ENCODE measurements at regions not wholly inside any gene's neighbourhood (a gene's known extent, or its start where the extent isn't known, plus 50 kb on each side); places are given as distances from the start of the nearest gene placed in this dataset.

DNA sequence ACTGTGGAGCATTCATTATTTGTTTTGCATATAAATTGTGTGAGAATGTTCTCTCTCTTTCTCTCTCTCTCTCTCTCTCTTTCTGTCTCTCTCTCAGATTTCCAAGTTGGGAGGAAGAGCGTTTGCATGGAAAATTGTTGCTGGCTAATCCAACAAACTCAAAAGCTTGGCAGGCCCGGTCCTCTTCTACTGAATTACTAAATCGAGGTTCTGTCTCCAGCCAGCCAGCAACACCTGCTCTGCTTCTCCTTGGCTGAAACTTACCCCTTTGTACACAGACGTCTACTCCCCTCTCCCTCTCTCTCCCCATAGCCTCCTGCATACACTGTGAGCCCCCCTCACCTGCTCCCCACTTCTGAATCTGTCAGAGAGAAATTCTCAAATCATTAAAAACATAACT lies 996.4 kb upstream of the AUTS2 start:
- POLR2A ChIA-PET, result no interaction called here
- TF ChIP-seq, protein P1, sequence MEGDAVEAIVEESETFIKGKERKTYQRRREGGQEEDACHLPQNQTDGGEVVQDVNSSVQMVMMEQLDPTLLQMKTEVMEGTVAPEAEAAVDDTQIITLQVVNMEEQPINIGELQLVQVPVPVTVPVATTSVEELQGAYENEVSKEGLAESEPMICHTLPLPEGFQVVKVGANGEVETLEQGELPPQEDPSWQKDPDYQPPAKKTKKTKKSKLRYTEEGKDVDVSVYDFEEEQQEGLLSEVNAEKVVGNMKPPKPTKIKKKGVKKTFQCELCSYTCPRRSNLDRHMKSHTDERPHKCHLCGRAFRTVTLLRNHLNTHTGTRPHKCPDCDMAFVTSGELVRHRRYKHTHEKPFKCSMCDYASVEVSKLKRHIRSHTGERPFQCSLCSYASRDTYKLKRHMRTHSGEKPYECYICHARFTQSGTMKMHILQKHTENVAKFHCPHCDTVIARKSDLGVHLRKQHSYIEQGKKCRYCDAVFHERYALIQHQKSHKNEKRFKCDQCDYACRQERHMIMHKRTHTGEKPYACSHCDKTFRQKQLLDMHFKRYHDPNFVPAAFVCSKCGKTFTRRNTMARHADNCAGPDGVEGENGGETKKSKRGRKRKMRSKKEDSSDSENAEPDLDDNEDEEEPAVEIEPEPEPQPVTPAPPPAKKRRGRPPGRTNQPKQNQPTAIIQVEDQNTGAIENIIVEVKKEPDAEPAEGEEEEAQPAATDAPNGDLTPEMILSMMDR (IDR thresholded peaks at IDR 0.05; ENCODE audit: control extremely low read depth, extremely low read depth, low read depth, missing control alignments), result no peak
- CTCF ChIA-PET, result no interaction called here
- DNase-seq (ENCODE audit: extremely low spot score), result no peak

DNA sequence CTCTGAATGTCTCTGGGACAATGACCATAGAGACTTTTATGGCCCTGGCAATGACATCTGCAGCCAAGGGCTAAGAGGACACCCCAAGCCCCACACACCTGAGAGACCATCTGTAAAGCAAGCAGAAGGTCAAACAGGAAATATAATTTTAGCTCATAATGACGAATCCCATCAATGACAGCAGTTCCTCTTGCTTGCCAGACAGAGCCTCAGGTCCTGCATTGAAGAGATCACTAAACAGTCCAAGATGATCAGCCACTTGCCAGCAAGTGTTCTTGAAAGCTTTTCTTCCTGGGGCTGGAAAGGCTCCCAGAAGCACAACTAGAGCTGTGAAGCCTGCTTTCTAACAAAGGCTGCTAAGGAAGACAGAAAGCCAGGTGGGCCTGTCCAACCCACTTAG lies 993.7 kb upstream of the AUTS2 start:
- CTCF ChIA-PET, result interaction anchor here (0.6 kb wide), 1 partner anchor 8 kb away, joined by 3 read pairs; no protein-coding TSS in a partner anchor
- POLR2A ChIA-PET, result no interaction called here
- no peak for DNase-seq (ENCODE audit: extremely low spot score)
- TF ChIP-seq, protein P1 (IDR thresholded peaks at IDR 0.05; ENCODE audit: control extremely low read depth, extremely low read depth, low read depth, missing control alignments), result no peak

DNA sequence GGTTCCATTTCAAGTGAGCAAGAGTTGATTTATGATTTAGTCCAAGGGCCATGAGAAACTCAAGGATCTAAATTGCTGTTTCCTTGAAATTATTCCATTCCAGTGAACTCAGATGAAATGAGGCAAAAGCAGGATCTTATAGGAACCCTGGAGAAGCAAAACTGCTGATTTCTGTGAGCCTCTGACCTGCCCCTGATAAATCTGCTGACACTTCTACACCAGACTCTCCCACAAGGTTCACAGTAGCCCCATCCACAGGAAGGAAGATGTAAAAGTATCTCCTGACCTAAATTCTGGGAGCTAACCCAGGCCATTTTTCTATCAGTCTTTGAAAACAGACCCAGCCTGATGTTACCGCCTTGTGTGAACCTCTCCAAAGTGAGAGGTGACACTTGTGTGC lies 987.6 kb upstream of the AUTS2 start:
- TF ChIP-seq, protein P1 (IDR thresholded peaks at IDR 0.05; ENCODE audit: control extremely low read depth, extremely low read depth, low read depth, missing control alignments), result no peak
- DNase-seq (ENCODE audit: extremely low spot score), result no peak
- ChIA-PET CTCF (no interaction called here), POLR2A (no interaction called here)

DNA sequence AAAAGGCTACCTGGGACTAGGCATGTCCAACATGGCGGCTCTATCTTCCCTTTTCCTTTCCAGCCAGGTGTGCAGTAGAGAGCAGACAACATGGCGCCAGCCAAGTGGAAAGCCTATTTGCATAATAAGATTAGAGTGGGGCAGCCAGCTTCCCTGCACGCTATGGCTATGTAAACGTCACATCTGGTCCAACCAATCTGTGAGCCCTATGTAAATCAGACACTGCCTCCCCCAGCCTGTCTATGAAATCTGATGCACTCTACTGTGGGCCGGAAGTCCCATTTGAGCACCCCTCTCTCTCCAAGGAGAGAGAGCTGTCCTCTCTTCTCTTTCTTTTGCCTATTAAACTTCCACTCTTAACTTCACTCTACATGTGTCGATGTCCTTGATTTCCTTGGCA lies 984.9 kb upstream of the AUTS2 start:
- CTCF ChIA-PET, result no interaction called here
- no peak for DNase-seq (ENCODE audit: extremely low spot score)
- TF ChIP-seq, protein P1 (IDR thresholded peaks at IDR 0.05; ENCODE audit: control extremely low read depth, extremely low read depth, low read depth, missing control alignments), result no peak
- POLR2A ChIA-PET, result no interaction called here

DNA sequence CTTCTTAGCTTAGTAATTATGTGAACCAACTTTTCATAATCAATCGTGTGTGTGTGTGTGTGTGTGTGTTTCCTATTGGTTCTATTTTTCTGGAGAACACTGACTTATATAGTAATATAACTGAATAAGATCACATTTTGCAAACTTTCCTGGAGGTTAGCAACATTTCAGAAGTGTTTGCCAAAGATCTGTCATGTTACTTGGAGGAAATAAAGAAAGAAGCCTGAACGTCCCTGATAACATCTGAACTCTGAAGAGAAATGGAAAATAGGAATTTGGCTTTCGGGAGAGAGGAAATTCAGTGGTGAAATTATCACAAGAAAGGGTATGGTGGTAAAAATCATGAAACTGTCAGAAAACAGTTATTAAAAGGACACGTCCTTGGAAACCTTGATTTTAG lies 984.4 kb upstream of the AUTS2 start:
- no peak for DNase-seq (ENCODE audit: extremely low spot score)
- ChIA-PET CTCF (no interaction called here), POLR2A (no interaction called here)
- TF ChIP-seq, protein P1 (IDR thresholded peaks at IDR 0.05; ENCODE audit: control extremely low read depth, extremely low read depth, low read depth, missing control alignments), result no peak

DNA sequence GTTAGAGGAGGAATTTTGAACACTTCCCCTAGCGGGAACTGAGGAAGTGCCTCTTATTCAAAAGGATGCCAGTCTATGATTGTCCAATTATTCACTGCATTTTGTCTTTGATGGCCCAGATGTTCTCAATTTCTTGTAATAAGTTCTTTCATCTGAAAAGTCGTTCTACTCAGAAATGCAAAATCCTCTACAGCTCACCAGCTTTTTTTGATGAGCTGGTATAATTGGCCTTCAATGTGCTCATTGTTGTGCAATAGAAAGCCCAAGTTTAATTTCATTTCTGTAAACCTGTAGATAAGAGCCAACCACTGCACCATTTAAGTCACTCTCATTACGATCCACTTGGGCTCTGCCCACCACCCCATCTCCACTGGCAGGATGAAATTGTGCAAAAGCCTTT lies 978.7 kb upstream of the AUTS2 start:
- POLR2A ChIA-PET, result no interaction called here
- TF ChIP-seq, protein P1 (IDR thresholded peaks at IDR 0.05; ENCODE audit: control extremely low read depth, extremely low read depth, low read depth, missing control alignments), result no peak
- CTCF ChIA-PET, result no interaction called here
- DNase-seq (ENCODE audit: extremely low spot score), result no peak

DNA sequence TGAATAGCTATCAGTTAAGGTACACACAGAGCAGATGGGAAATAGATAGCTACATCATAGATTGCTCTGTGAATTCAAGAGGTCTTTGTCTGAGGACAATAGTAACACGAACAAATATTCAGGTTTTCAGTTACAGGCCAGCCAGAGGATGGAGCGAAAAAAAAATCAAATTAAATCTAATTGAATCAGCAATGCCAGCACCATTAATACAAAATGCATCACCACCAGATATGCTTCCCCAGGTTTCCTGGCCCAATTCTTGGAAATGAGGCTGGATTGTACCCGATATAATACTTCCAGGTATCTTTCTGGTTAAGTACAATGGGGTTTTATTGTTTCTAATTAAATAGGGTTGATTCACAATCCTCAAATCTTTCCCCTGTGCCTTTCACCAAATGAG lies 975.8 kb upstream of the AUTS2 start:
- DNase-seq (ENCODE audit: extremely low spot score), result no peak
- POLR2A ChIA-PET, result no interaction called here
- TF ChIP-seq, protein P1 (IDR thresholded peaks at IDR 0.05; ENCODE audit: control extremely low read depth, extremely low read depth, low read depth, missing control alignments), result no peak

More for the DNA sequence above, 975.8 kb upstream of the AUTS2 start:
- CTCF ChIA-PET, result no interaction called here
